ENCODE measurements at regions not wholly inside any gene's neighbourhood (a gene's known extent, or its start where the extent isn't known, plus 50 kb on each side); places are given as distances from the start of the nearest gene placed in this dataset.
A peak's percentile ranks its signal among the peaks of the same experiment; 100 is the strongest.
"Not testable (repeated sequence)": the region's sequence is repeated elsewhere in the genome, so short reads cannot be mapped to it uniquely, and the experiment has no call there.

DNA sequence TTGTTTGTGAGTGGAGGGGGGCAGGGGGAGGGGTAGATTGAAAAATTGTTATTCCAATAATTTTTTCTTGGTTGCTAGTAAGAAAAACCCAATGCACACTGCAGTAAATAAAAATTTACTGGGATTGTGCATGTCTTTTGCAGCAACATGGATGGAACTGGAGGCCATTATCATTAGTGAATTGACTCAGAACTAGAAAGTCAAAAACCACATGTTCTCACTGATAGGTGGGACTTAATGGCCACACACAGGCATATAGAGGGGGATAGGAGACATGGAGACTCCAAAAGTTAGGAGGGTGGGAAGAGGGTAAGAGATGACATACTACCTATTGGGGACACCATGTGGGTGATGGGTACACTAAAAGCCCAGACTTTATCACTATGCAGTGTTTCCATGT, 67.2 kb downstream of the BUB3 start:
- no peak for DNase-seq

DNA sequence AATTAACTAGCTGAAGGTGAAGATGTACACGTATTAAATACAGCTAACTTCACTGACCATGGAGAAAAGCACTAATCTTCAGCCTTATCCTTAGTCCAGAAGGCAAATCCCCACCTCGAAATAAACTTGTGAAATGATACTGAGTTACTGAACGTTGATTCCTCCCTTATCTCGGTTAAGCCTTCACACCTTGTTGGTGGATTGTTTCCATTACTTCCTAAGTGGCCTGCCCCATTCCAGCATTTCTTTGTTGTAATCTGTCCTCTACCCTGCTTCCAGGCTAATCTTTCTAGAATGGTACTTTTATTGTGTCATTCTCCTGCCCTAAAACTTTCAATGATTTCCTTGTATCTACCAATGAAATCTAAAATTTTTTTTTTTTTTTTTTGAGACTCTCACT, 68.6 kb downstream of the BUB3 start:
- no peak for DNase-seq

DNA sequence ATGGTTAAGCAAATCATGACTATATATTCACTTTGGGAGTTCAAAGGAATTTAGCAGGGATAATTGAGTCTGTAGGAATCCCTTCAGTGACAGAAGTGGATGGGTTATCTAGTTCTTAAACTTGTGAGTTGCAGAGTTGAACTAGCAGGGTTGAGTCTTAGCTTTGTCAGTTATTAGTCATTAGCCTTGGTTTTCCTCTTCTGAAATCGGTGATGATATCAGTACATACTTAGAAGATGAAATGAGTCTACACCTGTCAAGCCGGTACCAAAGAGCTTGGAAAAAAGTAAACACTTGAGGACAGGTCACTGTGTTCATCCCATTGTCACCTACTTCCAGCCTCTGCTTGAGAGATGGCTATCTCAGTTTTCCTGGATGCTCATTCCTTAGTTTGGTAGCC, 73.5 kb downstream of the BUB3 start:
- no peak for DNase-seq

DNA sequence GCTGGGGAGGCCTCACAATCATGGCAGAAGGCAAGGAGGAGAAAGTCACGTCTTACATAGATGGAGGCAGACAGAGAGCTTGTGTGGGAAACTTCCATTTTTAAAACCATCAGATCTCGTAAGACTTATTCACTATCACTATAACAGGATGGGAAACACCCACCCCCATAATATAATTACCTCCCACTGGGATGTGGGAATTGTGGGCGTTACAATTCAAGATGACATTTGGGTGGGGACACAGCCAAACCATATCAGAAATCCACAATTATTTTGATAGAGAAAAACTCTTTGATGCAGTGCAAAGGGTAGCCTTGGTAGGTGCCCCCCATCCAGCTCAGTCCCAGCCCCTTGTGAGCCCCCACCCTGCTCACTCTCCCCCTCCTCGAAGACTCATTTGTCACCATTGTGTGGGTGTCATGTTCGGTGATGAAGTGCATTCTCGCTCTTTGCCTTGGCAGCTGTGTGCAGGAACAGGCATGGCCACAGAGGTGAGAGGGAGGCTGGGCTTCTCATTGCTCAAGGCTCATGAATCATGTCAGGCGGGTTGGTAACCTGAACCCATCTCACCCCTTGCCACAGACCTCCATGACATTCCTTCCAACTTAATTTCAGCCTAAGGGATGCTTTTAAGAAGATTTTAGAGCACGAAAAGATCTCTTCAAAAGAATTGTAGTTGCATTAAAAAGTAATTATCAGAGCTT, 75.9 kb downstream of the BUB3 start:
- DNase-seq, result no peak

DNA sequence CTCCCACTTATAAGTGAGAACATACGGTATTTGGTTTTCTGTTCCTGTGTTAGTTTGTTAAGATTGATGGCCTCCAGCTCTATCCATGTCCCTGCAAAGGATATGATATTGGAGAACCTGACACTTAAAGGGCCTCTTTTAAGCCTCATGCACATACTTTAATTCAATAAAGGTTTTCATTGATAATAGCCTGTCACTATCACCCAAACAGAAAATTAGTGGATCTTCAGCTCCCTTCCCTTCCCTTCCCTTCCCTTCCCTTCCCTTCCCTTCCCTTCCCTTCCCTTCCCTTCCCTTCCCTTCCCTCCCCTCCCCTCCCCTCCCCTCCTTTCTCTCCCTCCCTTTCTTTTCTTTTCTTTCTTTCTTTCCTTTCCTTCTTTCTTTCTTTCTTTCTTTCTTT, 78.7 kb downstream of the BUB3 start:
- DNase-seq, result not testable (repeated sequence)

DNA sequence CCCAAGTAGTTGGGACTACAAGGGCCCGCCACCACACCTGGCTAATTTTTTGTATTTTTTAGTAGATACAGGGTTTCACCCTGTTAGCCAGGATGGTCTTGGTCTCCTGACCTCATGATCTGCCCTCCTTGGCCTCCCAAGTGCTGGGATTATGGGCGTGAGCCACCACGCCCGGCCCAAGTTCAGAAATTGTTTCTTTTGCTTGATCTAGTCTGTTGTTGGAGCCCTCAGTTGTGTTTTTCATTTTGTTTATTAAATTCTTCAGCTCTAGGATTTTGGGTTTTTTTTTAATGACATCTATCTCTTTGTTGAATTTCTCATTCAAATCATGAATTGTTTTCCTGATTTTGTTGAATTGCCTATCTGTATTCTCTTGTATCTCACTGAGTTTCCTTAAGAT, 80.8 kb downstream of the BUB3 start:
- DNase-seq, result not testable (repeated sequence)

DNA sequence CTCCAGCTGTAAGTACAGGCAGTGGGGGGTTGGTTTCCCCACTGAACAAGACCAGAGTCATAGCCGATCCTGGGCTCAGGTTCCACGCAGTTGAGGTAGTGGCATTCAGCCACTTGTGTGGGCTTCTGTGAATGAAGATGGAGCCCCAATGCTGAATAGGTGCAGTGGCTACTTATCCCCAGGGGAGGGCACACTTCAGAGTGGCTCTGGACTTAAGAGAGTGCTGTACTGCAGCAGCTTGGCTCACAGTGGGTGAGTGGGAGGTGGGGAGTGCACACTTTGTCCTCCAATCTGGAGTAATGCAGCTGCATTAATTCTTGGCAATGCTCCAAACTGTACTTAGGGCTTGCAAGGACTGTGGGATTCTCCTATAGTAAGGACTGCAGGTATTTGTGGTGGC, 81.9 kb downstream of the BUB3 start:
- no peak for DNase-seq

DNA sequence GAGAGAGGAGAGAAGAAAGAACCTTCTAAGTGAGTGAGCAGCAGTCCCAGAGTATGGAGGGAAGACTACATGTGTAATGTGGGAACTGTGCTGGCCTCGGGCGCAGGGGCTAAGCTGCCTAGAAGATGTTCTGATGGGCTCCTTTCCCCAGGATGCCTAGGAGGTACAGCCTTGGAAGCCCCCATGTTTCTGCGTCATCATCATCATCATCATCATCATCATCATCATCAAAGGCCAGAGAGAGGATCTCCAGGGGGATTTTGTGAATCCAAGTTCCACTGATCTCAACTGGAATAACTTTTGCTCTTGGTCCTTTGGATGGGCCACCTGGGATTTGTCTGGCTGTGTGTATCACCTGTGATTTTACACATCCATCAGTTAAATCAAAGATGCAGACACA, 86.0 kb downstream of the BUB3 start:
- no peak for DNase-seq

DNA sequence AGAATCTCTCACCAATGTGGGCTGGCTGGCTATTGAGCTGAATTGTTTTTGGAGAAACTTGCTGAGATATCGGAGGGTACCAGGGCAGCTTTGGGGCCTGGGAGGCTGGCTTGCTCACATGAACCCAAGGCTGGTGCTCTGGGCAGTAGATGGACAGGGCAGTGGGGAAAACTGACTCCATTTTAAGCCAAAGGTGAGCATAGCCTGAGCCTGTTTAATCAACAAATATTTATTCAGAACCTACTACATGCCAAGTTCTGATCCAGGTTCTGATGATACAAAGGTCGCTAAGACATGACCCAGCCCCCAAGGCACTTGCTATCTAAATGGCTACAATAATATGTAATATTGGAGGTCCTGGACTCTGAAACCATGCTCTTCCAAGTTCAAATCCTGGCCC, 86.6 kb downstream of the BUB3 start:
- DNase-seq, result no peak

DNA sequence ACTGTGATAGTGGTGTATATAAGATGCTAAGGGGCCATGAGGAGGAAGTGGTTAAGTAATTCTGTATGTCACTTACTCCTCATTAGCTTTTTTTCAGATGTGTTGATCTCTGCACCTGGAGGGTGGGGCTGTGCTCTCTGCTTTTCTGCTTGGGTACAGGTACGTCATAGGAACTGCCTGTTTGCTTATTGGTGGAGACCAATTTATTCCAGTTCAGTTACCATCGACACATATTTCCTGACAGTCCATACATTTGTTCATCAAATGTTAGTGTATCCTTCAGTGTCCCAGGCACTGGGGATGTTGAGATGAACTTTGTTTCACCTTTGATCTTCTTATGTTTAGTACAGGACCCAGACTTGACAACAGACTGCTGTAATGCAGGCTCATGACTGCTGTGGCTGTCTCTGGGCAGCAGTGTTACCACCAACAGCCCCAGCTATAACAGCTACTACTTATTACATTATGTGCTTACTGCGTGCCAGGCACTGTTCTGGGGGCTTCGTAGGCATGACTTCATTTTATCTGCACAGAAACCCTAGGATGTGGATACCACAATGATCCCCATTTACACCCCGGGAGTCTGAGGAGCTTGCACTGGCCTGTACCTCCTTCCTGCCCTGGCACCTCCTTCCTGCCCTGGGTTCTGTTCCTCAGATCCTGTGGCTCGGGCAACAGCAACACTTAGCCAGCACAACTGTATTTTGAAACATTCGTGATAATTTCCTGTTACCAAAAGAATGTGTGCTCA, 87.4 kb downstream of the BUB3 start:
- peak; percentile 6 for DNase-seq

DNA sequence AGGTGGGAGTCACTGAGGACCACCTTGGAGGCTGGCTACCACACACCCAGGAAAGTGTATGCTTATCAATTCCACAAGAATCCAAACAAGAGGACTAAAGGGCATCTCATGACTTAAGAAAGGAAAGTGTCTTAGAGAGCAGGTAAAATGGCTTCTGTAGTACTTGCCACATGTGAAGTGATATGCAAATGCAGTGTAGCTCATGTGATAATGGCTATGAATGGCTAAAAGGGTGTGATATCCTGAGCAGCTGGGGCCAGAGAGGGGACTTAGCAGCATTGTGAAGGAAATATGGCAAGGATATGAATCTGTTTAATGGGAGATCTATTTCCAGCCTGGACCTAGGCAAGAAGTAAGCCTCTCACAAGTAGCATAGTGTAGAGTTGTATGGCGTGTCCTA, 90.5 kb downstream of the BUB3 start:
- DNase-seq, result no peak

DNA sequence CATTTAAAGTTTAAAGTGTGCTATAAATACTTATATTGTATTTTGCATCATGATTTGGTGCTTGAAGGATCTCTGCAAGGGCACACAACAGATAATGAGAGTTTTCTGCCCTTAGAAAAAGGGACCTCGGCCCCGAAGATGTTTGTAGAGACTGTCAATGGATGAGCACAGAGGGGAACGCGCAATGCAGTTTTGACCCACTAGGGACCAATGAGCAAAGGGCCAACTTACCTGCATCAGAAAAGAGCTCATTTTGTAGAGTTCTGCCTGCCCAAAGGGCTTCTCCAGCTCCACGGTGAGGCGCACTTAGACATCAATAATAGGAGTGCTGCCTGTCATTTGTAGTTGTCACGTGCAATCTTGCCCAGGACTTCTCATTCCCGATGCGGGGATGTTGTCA, 91.1 kb downstream of the BUB3 start:
- DNase-seq, result no peak

DNA sequence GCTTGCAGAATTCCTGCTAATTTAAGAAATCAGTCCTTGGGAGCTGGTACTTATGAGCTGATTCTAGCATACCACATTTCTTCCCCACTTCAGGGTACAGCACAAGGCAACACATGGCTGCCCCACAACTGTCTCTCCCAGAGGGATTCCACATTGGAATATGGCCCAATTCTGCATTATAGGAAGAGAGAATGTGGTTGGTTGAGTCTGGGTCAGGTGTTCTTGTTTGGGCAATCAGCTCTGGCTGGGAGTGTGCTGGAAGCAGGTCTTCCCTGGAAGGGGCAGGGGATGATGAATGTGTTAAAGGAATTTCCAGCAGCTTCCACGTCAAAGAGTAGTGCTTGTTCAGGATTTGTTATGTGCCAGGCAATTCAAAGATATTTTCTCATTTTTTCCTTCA, 95.7 kb downstream of the BUB3 start:
- DNase-seq, result peak; percentile 44

DNA sequence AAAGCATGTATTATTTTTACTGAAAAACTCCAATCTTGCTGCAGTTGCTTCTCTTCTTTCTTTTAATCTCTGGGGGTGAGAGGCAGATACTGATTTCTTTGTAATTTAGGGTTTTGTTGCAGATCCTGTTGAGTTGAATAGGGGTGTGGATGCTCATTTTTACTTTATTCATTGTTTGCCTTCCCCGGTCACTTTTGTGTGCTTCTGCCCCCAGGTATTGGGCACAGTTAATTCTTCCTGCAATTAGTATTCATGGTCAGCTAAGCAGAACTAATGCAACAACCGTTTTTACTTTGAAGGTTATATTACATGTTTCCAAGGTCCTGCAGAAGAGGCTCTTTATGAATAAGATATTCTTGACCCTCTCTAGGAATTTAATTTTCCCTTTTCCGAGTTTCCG, 96.4 kb downstream of the BUB3 start:
- no peak for DNase-seq

DNA sequence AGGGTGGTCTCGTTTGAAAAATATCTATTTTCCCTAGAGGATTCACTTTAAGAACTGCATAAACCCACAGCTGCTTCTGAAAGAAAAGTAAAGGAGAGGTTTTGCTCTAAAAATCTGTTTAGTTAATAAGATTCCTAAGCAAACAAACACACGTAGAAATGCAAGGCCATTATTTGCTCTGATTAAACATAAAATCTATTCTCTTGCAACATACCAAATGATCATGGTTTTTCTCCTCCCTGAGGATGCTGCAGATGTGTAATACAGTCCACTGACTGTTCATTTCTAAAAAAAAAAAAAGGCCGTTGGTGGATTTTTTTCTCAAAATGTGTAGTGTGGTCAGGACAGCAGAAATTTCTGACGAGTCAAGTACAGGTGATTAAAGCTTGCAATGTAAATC, 98.6 kb downstream of the BUB3 start:
- DNase-seq, result no peak

DNA sequence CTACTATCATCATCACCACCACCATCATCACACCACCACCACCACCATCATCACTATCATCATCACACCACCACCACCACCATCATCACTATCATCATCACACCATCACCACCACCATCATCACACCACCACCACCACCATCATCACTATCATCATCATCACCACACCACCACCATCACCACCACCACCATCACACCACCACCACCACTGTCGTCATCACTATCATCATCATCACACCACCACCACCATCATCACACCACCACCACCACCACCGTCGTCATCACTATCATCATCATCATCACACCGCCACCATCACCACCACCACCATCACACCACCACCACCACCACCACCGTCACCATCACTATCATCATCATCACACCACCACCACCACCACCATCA, 100.1 kb downstream of the BUB3 start:
- not testable (repeated sequence) for DNase-seq

DNA sequence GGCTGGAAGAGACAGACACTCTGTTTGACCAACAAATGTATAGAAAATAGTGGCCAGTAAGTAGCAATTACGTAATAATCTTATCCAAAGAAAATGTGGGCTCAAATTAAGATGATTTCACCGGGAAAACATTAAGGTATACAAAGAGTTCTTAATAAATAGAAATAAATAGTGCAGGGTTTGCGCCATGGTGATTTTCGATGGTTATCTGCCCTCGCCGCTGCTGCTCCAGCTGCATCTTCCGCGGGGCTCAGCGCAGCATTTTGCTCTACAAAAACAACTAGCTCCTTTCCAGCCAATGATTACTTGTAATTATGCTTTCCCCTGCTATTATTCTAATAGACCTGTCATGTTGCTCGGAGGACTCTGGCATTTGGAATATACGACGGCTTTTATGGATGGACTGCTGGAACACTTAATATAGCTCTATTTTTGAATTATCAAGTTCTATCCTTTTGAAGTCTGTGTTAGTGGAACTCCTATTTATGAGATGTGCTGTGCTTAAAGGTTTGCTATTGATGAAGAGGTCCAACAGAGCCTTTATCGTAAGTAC, 103.8 kb downstream of the BUB3 start:
- DNase-seq, result no peak

DNA sequence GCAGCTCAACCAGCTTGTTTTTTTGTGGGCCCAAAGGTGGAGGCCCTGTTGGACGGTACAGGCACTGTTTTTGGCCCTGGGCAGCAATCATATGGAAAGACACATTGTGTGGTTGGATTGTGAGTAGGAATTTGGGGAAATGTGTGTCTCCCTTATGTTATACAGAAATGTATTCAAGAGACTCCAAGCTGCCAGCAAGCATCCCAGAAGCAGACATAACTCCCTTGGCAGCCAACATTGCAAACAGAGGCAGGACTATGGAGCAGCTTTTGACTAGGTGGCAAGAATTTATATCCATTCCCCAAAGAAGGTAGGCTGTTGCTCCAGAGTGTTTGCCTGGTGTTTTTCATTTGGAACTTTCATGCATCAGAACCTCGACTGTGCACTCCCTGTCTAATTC, 104.9 kb downstream of the BUB3 start:
- no peak for DNase-seq

DNA sequence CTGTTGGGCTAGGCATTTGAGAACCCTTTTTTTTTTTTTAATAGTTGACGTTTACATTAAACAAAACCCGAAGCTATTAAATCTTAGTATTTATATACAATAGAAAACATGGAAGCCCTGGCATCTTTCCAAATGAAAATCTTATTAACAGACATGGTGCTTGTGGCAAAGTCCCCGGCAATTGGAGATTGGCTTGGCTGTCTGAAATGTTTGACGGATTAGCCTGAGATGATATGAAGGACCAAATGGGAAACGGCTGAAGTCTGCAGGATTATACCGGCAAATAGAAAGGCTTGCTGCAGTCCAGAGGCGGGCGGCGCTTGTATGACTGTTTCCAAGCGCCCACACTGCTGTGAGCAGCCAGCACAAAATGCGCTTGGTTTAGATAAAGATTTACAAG, 105.6 kb downstream of the BUB3 start:
- DNase-seq, result no peak

DNA sequence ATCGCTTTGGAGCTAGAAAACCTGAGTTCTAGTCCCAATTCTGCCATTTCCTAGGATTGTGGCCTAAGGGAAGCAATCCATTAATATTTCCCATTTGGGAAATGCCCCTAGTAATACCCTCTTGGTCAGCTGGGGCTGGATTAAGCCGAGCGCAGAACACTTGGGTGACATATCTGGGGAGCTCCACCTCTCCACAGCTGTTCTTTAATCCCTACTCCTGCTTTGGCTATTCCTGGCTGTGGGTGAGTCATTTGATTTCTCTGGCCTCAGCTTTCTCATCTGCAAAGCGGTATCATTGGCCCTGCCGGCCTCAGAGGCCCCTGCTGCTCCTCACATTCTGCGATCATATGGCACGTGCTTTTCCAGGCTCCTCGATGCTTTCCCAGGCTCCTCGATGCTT, 108.3 kb downstream of the BUB3 start:
- DNase-seq, result no peak

DNA sequence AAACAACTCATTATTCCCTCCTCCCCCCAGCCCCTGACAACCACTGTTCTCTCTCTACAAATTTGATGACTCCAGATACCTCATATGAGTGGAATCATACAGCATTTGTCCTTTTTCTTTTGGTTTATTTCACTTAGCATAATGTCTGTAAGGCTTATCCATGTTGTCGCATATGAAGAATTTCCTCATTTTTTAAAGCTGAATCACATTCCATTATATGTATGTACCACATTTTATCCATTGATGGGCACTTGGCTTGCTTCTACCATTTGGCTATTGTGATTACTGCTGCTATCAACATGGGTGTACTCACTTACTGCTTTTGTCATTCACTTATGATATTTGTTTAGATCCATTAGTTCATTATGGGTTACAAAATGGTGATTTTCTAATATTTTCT, 112.8 kb downstream of the BUB3 start:
- no peak for DNase-seq

DNA sequence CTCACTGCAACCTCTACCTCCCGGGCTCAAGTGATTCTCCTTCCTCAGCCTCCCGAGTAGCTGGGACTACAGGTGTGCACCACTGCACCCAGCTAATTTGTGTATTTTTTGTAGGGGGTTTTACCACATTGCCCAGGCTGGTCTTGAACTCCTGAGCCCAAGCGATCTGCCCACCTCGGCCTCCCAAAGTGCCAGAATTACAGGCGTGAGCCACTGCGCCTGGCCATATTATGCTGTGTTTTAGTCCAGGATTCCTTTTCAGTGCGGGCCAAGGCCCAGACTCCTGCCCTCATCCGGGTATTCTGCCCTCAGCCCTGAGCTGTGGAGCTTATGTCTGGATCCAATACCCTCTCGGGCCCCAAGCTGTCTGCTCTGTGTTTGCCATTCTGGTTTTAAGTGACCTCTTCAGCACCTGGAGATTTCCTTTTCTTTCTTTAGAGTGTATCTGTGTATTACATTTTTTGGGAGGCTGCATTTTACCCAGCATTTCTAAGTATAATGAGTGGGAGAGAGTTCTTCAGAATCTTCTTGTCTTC, 114.9 kb downstream of the BUB3 start:
- no peak for DNase-seq

DNA sequence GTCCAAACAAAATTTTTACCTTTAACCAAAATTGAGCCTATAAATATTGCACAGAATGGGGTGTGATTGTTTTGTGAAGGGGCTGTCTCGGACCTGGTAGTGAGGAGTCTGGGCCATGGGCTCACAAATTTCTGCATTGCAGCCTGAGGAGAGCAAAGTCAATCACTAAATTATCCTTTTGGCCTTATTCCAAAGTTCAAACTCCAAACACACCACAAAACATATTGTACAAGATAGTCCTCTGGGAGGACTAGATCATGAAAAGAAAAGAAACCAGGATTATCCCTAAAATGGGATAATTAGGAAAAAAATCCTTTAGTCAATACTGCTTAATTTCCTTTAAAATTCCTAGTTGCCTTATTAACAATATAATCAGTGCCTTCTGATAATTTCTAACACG, 115.5 kb downstream of the BUB3 start:
- DNase-seq, result no peak

DNA sequence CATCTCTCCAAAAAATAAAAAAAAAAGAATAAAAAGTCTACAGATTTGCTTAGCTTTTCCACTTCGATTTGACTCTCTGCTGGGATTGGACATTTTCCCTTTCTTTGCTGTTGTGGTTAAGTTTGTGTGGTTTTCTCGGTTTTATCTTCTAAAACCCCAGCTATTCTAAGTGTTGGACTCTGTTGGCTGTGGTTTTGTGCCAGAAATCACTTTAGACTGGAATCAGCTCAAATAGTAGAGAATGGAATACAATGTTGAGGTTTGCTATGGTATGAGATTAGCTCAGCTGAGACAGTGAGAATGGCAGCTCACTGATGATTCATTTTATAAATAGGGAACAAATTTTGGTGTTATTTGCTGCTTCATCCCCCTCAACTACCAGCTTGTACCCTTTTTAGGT, 116.0 kb downstream of the BUB3 start:
- no peak for DNase-seq

Measured in tongue (tissue), 1 donor.